K562 (cell line): ENCODE measurements at regions not wholly inside any gene's neighbourhood (a gene's known extent, or its start where the extent isn't known, plus 50 kb on each side); places are given as distances from the start of the nearest gene placed in this dataset.
A peak's percentile ranks its signal among the peaks of the same experiment; 100 is the strongest.

Source experiments
- ATAC-seq: fragments of 200-7000 bp; cut with Tn5 transposase; 3 replicates; pipeline ENCODE4 v1.9.1; 2020; ENCODE audit warnings: moderate library complexity
- BruUV-seq: library from RNA; stranded (reverse); fragments of 400-500 nt; replicated peaks from 2 replicates; lab custom pipeline; 2021; lab: Mats Ljungman, UMichigan
- CTCF ChIA-PET: fragments of 300-600 bp; formaldehyde crosslinking; extraction: SDS; loops from one replicate; lab custom pipeline; 2021; ENCODE audit warnings: low intra/inter-chr PET ratio; lab: Yijun Ruan, JAX
- POLR2A ChIA-PET: fragments of 300-600, 350-650 bp; sonication (Branson Sonifier 250); formaldehyde crosslinking; extraction: SDS; loops from one replicate; lab custom pipeline; 2021; ENCODE audit warnings: antibody characterized with exemption, inconsistent platforms; lab: Yijun Ruan, JAX
- DNase-seq, 4 experiments: peaks; one replicate each; pipeline versions ENCODE4 v3.0.0 to v3.0.0-alpha.2; 2011 to 2018; ENCODE audit warnings: low spot score in 3 of 4, mixed read lengths in 3 of 4; ENCODE audit errors: extremely low read depth in 1 of 4
- FAIRE-seq: peaks from 2 replicates; lab custom pipeline; 2011; peaks lifted over from hg19 to GRCh38; lab: Jason Lieb, UNC
- H2AFZ ChIP-seq: 2 replicates; pipeline ENCODE4 v1.6.0; 2011; ENCODE audit warnings: low read depth, low read length, control low read depth, inconsistent platforms
- H3K27ac ChIP-seq: fragments of 200-600 bp; 3 replicates; pipeline ENCODE4 v1.8.0; 2011; ENCODE audit warnings: low read depth, mild to moderate bottlenecking, control low read depth, inconsistent platforms, low read length, moderate library complexity, mixed read lengths; ENCODE audit errors: extremely low read depth
- H3K27me3 ChIP-seq, 2 experiments: fragments of 300-600 bp in 1 of 2; 2 replicates in 1 of 2; 3 replicates in 1 of 2; pipeline versions ENCODE4 v1.6.0 to v1.8.0; 2011; ENCODE audit warnings: inconsistent platforms in 2 of 2, low read length in 2 of 2, mild to moderate bottlenecking in 1 of 2, mixed read lengths in 1 of 2, moderate library complexity in 1 of 2; ENCODE audit not compliant: control insufficient read depth in 2 of 2, insufficient read depth in 2 of 2
- H3K36me3 ChIP-seq: fragments of 300-600 bp; 3 replicates; pipeline ENCODE4 v1.8.0; 2011; ENCODE audit warnings: mild to moderate bottlenecking, low read length, inconsistent platforms; ENCODE audit not compliant: control insufficient read depth, insufficient read depth
- H3K4me1 ChIP-seq, 2 experiments: fragments of 200-600 bp in 1 of 2; replicated peaks in 1 of 2; 2 replicates in 1 of 2; 3 replicates in 1 of 2; pipeline versions ENCODE4 v1.5.1 to v1.8.0; 2011; ENCODE audit warnings: inconsistent platforms in 2 of 2, low read length in 2 of 2, mild to moderate bottlenecking in 1 of 2, mixed read lengths in 1 of 2, moderate library complexity in 1 of 2; ENCODE audit not compliant: control insufficient read depth in 2 of 2, insufficient read depth in 2 of 2
- H3K4me2 ChIP-seq: 2 replicates; pipeline ENCODE4 v1.6.1; 2011; ENCODE audit warnings: low read length, control low read depth, inconsistent platforms, mixed read lengths; ENCODE audit not compliant: insufficient read depth
- H3K4me3 ChIP-seq: fragments of 200-600 bp; sonication (generic), shearing (Covaris generic); 2 replicates; pipeline ENCODE4 v1.5.1; 2016; ENCODE audit warnings: control low read depth, inconsistent platforms
- H3K79me2 ChIP-seq: fragments of 200-600 bp; 3 replicates; pipeline ENCODE4 v1.8.0; 2011; ENCODE audit warnings: low read length, inconsistent platforms; ENCODE audit not compliant: control insufficient read depth, insufficient read depth
- H3K9ac ChIP-seq, 2 experiments: 2 replicates each; pipeline versions ENCODE4 v1.6.0 to v1.6.1; 2011; ENCODE audit warnings: low read depth in 2 of 2, low read length in 2 of 2, control low read depth in 1 of 2, inconsistent platforms in 1 of 2, mild to moderate bottlenecking in 1 of 2, mixed read lengths in 1 of 2; ENCODE audit not compliant: insufficient read depth in 1 of 2
- H3K9me1 ChIP-seq: one replicate; pipeline ENCODE4 v1.6.0; 2011; ENCODE audit warnings: inconsistent platforms, mild to moderate bottlenecking, low read length, moderate library complexity; ENCODE audit not compliant: control insufficient read depth, insufficient read depth
- H3K9me3 ChIP-seq: replicated peaks from 2 replicates; pipeline ENCODE4 v1.5.1; 2011; ENCODE audit warnings: low read depth, low read length, inconsistent platforms; ENCODE audit not compliant: control insufficient read depth, insufficient read depth
- H4K20me1 ChIP-seq: replicated peaks from 2 replicates; pipeline ENCODE4 v1.6.1; 2011; ENCODE audit warnings: low read length, inconsistent platforms, mixed read lengths; ENCODE audit not compliant: control insufficient read depth, insufficient read depth
- HEY1 ChIP-seq: fragments of 250-450 bp; sonication (Bioruptor Pico); IDR thresholded peaks from 2 replicates; pipeline ENCODE4 v1.5.0; 2020; ENCODE audit warnings: mild to moderate bottlenecking, moderate library complexity, borderline replicate concordance
- MCM5 ChIP-seq: fragments of 450-650 bp; IDR thresholded peaks from 2 replicates; pipeline ENCODE4 v1.6.1; 2016; ENCODE audit warnings: low read depth
- PHTF2 ChIP-seq: fragments of 250-450 bp; sonication (Bioruptor Pico); IDR thresholded peaks from 2 replicates; pipeline ENCODE4 v1.5.0; 2021; ENCODE audit warnings: mild to moderate bottlenecking
- SP1 ChIP-seq: sonication (generic); formaldehyde crosslinking; IDR thresholded peaks from 2 replicates; pipeline ENCODE4 v1.8.1; 2022; ENCODE audit warnings: mild to moderate bottlenecking, missing genetic modification reagents
- ZNF146 ChIP-seq: IDR thresholded peaks from one replicate; pipeline ENCODE4 v1.6.1; 2018; ENCODE audit warnings: missing compliant biosample characterization; ENCODE audit not compliant: unreplicated experiment
- ZNF263 ChIP-seq: sonication (generic); formaldehyde crosslinking; IDR thresholded peaks from 2 replicates; pipeline ENCODE4 v1.8.0; 2022; ENCODE audit warnings: mild to moderate bottlenecking, missing genetic modification reagents, borderline replicate concordance
- ZNF311 ChIP-seq: fragments of 250-450 bp; sonication (Bioruptor Pico); IDR thresholded peaks from 2 replicates; pipeline ENCODE4 v1.4.0; 2020; ENCODE audit warnings: mild to moderate bottlenecking, moderate library complexity
- WGBS: fragments of 100-300 bp; shearing (Covaris generic); methylation state at CpG from one replicate; pipeline ENCODE4 v1.1.6; 2016; ENCODE audit warnings: low coverage, mixed read lengths; ENCODE audit not compliant: insufficient coverage; ENCODE audit errors: missing lambda C conversion rate; 5-methylcytosine and 5-hydroxymethylcytosine counted together
- in situ Hi-C: fragments of 300-500 bp; cut with MboI; formaldehyde crosslinking; loops from 4 replicates; pipeline ENCODE4 v1.15.0; 2018; ENCODE audit warnings: inconsistent platforms, mixed read lengths
- intact Hi-C: fragments of 100-400 bp; cut with micrococcal nuclease; formaldehyde crosslinking; loops from 2 replicates; pipeline ENCODE4 v1.14.2; 2022
- TF ChIP-seq, protein P1 (sequence below), 2 experiments: IDR thresholded peaks in 1 of 2; conservative IDR thresholded peaks in 1 of 2; 2 replicates each; pipeline ENCODE4 v1.6.1; 2016; ENCODE audit warnings: low read depth in 2 of 2, mild to moderate bottlenecking in 1 of 2, missing compliant biosample characterization in 1 of 2, missing genetic modification characterization in 1 of 2, moderate library complexity in 1 of 2
- TF ChIP-seq, protein P2 (sequence below): fragments of 200-800 bp; sonication (Bioruptor generic); IDR thresholded peaks from 2 replicates; pipeline ENCODE4 v1.6.1; 2017; ENCODE audit warnings: missing genetic modification characterization, missing compliant biosample characterization
- TF ChIP-seq, protein P3 (sequence below): fragments of 450-650 bp; IDR thresholded peaks from 2 replicates; pipeline ENCODE4 v1.6.1; 2016; ENCODE audit warnings: mild to moderate bottlenecking

DNA sequence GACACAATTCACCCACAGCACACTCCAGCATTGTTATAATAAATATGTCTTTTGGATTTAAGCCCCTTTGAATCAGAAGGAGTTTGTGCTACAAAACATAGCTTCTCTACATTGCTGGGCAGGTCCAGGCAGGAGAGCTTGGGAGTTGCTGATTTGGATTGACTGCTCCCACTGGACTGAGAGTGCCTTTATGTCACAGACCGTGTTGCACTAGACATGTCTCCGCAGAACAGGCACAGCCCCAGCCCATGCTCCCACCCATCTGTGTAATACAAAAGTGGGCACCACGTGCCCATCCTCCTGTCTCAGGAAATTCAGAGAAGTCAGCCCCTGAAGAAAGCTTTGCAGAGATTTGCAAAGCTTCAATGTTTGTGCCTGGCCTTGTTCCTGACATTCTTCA lies 117.1 kb downstream of the MED10 start (continued):
- TF ChIP-seq, protein P1, sequence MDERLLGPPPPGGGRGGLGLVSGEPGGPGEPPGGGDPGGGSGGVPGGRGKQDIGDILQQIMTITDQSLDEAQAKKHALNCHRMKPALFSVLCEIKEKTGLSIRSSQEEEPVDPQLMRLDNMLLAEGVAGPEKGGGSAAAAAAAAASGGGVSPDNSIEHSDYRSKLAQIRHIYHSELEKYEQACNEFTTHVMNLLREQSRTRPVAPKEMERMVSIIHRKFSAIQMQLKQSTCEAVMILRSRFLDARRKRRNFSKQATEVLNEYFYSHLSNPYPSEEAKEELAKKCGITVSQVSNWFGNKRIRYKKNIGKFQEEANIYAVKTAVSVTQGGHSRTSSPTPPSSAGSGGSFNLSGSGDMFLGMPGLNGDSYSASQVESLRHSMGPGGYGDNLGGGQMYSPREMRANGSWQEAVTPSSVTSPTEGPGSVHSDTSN (CRISPR knock-in tag; IDR thresholded peaks at IDR 0.05; ENCODE audit: low read depth) = no peak
- TF ChIP-seq, protein P1 (tag; conservative IDR thresholded peaks at IDR 0.05; ENCODE audit: low read depth) = no peak
- TF ChIP-seq HEY1 = no peak

DNA sequence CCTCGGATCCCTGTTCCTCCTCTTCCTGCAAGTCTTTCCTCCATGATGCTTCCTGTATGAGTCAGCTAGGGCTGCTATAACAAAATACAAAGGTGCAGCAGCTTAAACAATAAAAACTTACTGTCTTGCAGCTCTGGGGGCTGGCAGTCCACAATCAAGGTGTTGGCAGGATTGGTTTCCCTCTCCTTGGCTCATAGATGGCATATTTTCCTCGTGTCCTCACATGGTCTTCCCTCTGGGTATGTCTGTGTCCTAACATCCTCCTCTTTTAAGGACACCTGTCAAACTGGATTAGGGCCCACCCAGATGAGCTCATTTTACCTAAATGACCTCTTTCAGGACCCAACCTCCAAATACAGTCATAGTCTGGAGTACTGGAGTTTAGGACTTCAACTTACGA lies 117.5 kb downstream of the MED10 start:
- intact Hi-C loops = no loop called here
- no peak overlapping the region for H3K27ac ChIP-seq
- H3K9me1 ChIP-seq = no peaks in the 10 kb centered on the region
- TF ChIP-seq PHTF2 (CRISPR knock-in tag) = no peak
- TF ChIP-seq, protein P2, sequence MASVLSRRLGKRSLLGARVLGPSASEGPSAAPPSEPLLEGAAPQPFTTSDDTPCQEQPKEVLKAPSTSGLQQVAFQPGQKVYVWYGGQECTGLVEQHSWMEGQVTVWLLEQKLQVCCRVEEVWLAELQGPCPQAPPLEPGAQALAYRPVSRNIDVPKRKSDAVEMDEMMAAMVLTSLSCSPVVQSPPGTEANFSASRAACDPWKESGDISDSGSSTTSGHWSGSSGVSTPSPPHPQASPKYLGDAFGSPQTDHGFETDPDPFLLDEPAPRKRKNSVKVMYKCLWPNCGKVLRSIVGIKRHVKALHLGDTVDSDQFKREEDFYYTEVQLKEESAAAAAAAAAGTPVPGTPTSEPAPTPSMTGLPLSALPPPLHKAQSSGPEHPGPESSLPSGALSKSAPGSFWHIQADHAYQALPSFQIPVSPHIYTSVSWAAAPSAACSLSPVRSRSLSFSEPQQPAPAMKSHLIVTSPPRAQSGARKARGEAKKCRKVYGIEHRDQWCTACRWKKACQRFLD (CRISPR knock-in tag) = no peak
- TF ChIP-seq MCM5 = no peak
- TF ChIP-seq ZNF146 = no peak
- no peak for TF ChIP-seq ZNF263 (CRISPR knock-in tag)
- TF ChIP-seq SP1 (CRISPR knock-in tag) = no peak
- TF ChIP-seq ZNF311 (CRISPR knock-in tag) = no peak
- TF ChIP-seq, protein P3, sequence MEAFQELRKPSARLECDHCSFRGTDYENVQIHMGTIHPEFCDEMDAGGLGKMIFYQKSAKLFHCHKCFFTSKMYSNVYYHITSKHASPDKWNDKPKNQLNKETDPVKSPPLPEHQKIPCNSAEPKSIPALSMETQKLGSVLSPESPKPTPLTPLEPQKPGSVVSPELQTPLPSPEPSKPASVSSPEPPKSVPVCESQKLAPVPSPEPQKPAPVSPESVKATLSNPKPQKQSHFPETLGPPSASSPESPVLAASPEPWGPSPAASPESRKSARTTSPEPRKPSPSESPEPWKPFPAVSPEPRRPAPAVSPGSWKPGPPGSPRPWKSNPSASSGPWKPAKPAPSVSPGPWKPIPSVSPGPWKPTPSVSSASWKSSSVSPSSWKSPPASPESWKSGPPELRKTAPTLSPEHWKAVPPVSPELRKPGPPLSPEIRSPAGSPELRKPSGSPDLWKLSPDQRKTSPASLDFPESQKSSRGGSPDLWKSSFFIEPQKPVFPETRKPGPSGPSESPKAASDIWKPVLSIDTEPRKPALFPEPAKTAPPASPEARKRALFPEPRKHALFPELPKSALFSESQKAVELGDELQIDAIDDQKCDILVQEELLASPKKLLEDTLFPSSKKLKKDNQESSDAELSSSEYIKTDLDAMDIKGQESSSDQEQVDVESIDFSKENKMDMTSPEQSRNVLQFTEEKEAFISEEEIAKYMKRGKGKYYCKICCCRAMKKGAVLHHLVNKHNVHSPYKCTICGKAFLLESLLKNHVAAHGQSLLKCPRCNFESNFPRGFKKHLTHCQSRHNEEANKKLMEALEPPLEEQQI = no peak
- WGBS = 3% methylated on average over 3 of the region's 3 CpGs
- H3K4me3 ChIP-seq = no peak overlapping the region
- ATAC-seq = no peak
- in situ Hi-C loops = no loop called here
- H3K4me1 ChIP-seq = no peaks in the 10 kb centered on the region
- no peak for DNase-seq
- no peaks in the 10 kb centered on the region for H3K36me3 ChIP-seq
- no peaks in the 10 kb centered on the region for H3K9me3 ChIP-seq
- H2AFZ ChIP-seq = no peak overlapping the region
- no peak overlapping the region for H3K4me2 ChIP-seq
- H3K27me3 ChIP-seq = peaks cover 4 to 10% of the 10 kb centered on the region in 2 experiments; a peak in 3 of 5 replicates
- H4K20me1 ChIP-seq = no peaks in the 10 kb centered on the region; the same call in 1 of the 2 replicates
- peak; percentile 55 for FAIRE-seq
- no peak overlapping the region for H3K9ac ChIP-seq
- ChIA-PET CTCF (no interaction called here), POLR2A (interaction anchor here (0.6 kb wide), 1 partner anchor 511 kb away, joined by 3 read pairs; no protein-coding TSS in a partner anchor)
- no peaks in the 10 kb centered on the region for H3K79me2 ChIP-seq
- BruUV-seq = no TSS peak
